ENCODE measurements at regions not wholly inside any gene's neighbourhood (a gene's known extent, or its start where the extent isn't known, plus 50 kb on each side); places are given as distances from the start of the nearest gene placed in this dataset.

DNA sequence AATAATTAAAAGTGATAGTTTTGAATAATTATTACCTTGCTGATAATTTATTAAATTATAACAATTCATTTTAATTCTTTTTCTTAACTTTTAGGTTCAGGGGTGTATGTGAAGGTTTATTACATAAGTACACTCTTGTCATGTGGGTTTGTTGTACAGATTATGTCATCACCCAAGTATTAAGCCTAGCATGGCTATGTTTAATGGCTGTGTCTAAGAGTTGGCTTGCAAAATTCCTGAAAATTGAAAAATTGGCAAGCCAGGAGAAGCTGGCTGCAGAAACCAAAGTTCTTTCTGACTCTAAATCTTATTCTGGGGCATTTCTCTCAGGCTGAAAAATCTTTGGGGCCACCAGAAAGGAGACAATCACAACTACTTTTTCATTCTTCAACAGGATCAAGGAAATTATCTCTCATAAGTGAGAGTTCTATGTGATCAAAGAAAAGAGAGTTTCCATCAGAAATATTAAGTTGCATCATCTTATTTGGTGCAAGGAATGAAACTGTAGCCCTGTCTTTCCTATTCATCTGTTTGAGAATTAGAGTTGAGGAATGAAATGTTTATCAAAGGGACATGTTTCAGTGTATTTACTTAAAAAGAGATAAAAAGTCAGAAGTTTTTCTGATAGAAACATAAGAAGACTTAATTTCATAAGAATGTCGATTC is 412.1 kb upstream of the CDH2 start:
- ChIA-PET CTCF (no interaction called here), POLR2A (no interaction called here)
- no peak for TF ChIP-seq FEZF1 (tag by site-specific recombination; IDR thresholded peaks at IDR 0.05)
- Histone ChIP-seq H3K4me3 (ENCODE audit: low read depth, low read length) (no peak overlapping the region), H3K4me1 (ENCODE audit: control insufficient read depth, insufficient read depth, low read length) (no peaks in the 10 kb centered on the region), H3K9me3 (ENCODE audit: control insufficient read depth, insufficient read depth, low read depth, low read length) (no peaks in the 10 kb centered on the region), H3K36me3 (ENCODE audit: control insufficient read depth in 2 of 2, insufficient read depth in 1 of 2, low read length in 2 of 2) (no peaks in the 10 kb centered on the region), H3K27ac (ENCODE audit: extremely low read depth, low read depth, low read length) (no peak overlapping the region)

DNA sequence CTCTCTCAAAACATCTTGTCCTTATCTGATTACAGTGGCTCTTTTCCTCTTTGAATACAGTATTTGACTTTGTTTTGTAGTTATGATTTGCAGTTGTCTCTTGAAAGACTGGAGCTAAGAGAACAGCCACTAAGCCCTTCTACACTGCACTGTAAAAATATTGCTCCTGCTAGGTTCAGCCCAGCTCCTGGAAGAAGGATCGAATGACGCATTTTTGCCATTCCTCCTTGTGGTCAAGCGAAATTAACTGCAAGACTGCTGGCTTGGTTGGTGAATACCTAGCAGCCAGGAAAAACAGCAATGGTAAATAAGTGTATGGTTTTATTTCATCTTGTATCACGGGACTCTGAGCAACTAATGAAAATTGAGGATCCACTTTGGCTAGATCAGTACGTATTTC is 407.8 kb upstream of the CDH2 start:
- peaks cover 6% of the 10 kb centered on the region for H3K4me1 ChIP-seq (ENCODE audit: control insufficient read depth, insufficient read depth, low read length)
- no peak overlapping the region for H3K27ac ChIP-seq (ENCODE audit: extremely low read depth, low read depth, low read length)

DNA sequence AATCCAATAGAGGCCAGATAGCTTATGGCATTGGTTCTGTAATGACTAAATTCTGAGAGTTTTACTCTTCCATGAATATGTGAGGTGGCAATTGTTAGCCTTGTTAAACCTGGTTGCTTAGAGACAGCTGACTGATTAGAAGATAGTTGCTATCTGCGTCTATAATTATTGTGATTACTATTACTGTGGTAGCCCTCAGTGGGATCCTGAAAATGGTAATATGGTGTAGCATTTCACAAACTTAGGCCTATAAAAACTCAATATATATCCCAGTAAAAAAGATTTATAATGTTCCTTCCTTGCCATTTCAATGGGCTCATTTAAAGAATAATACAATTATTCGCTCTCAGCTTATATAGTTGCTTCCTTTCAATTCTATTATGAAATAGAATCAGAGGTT is 405.8 kb upstream of the CDH2 start:
- Histone ChIP-seq H3K4me1 (ENCODE audit: control insufficient read depth, insufficient read depth, low read length) (peaks cover 6% of the 10 kb centered on the region), H3K27ac (ENCODE audit: extremely low read depth, low read depth, low read length) (no peak overlapping the region), H3K36me3 (ENCODE audit: control insufficient read depth in 2 of 2, insufficient read depth in 1 of 2, low read length in 2 of 2) (no peaks in the 10 kb centered on the region), H3K4me3 (ENCODE audit: low read depth, low read length) (no peak overlapping the region), H3K9me3 (ENCODE audit: control insufficient read depth, insufficient read depth, low read depth, low read length) (no peaks in the 10 kb centered on the region)
- TF ChIP-seq, protein P1, sequence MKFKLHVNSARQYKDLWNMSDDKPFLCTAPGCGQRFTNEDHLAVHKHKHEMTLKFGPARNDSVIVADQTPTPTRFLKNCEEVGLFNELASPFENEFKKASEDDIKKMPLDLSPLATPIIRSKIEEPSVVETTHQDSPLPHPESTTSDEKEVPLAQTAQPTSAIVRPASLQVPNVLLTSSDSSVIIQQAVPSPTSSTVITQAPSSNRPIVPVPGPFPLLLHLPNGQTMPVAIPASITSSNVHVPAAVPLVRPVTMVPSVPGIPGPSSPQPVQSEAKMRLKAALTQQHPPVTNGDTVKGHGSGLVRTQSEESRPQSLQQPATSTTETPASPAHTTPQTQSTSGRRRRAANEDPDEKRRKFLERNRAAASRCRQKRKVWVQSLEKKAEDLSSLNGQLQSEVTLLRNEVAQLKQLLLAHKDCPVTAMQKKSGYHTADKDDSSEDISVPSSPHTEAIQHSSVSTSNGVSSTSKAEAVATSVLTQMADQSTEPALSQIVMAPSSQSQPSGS (tag by site-specific recombination; IDR thresholded peaks at IDR 0.05; ENCODE audit: low read depth) = no peak
- TF ChIP-seq SP7 (tag by site-specific recombination; IDR thresholded peaks at IDR 0.05) (0 out of 2 replicates have a peak, but pooled peaks have one; percentile 21), SCRT2 (tag by site-specific recombination; IDR thresholded peaks at IDR 0.05) (no peak), FEZF1 (tag by site-specific recombination; IDR thresholded peaks at IDR 0.05) (peak; percentile 60; the same call in 1 of the 2 replicates), ZNF596 (tag by site-specific recombination; IDR thresholded peaks at IDR 0.05) (no peak), ZNF571 (tag by site-specific recombination; IDR thresholded peaks at IDR 0.05) (no peak), TCF7L2 (IDR thresholded peaks at IDR 0.05; ENCODE audit: borderline replicate concordance, low read depth, low read length) (peak; percentile 39; the same call in 1 of the 2 replicates), ZNF843 (tag by site-specific recombination; IDR thresholded peaks at IDR 0.05) (peak; percentile 51; the same call in 1 of the 2 replicates), ZNF548 (tag by site-specific recombination; IDR thresholded peaks at IDR 0.05) (no peak), ZNF555 (tag by site-specific recombination; conservative IDR thresholded peaks at IDR 0.05) (no peak)
- TF ChIP-seq, protein P2, sequence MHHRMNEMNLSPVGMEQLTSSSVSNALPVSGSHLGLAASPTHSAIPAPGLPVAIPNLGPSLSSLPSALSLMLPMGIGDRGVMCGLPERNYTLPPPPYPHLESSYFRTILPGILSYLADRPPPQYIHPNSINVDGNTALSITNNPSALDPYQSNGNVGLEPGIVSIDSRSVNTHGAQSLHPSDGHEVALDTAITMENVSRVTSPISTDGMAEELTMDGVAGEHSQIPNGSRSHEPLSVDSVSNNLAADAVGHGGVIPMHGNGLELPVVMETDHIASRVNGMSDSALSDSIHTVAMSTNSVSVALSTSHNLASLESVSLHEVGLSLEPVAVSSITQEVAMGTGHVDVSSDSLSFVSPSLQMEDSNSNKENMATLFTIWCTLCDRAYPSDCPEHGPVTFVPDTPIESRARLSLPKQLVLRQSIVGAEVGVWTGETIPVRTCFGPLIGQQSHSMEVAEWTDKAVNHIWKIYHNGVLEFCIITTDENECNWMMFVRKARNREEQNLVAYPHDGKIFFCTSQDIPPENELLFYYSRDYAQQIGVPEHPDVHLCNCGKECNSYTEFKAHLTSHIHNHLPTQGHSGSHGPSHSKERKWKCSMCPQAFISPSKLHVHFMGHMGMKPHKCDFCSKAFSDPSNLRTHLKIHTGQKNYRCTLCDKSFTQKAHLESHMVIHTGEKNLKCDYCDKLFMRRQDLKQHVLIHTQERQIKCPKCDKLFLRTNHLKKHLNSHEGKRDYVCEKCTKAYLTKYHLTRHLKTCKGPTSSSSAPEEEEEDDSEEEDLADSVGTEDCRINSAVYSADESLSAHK (tag by site-specific recombination; IDR thresholded peaks at IDR 0.05) = peak; percentile 46; the same call in 1 of the 2 replicates
- ChIA-PET POLR2A (no interaction called here), CTCF (interaction anchor here (0.9 kb wide), 1 partner anchor 10 kb away, joined by 3 read pairs; no protein-coding TSS in a partner anchor)

More for the DNA sequence above, 407.8 kb upstream of the CDH2 start:
- ChIA-PET CTCF (no interaction called here), POLR2A (no interaction called here)
- Histone ChIP-seq H3K36me3 (ENCODE audit: control insufficient read depth in 2 of 2, insufficient read depth in 1 of 2, low read length in 2 of 2) (no peaks in the 10 kb centered on the region), H3K4me3 (ENCODE audit: low read depth, low read length) (no peak overlapping the region), H3K9me3 (ENCODE audit: control insufficient read depth, insufficient read depth, low read depth, low read length) (no peaks in the 10 kb centered on the region)
- TF ChIP-seq TRIM28 (IDR thresholded peaks at IDR 0.05; ENCODE audit: borderline replicate concordance, low read length) = peak; percentile 18; the same call in 1 of the 2 replicates
- TF ChIP-seq, protein P3, sequence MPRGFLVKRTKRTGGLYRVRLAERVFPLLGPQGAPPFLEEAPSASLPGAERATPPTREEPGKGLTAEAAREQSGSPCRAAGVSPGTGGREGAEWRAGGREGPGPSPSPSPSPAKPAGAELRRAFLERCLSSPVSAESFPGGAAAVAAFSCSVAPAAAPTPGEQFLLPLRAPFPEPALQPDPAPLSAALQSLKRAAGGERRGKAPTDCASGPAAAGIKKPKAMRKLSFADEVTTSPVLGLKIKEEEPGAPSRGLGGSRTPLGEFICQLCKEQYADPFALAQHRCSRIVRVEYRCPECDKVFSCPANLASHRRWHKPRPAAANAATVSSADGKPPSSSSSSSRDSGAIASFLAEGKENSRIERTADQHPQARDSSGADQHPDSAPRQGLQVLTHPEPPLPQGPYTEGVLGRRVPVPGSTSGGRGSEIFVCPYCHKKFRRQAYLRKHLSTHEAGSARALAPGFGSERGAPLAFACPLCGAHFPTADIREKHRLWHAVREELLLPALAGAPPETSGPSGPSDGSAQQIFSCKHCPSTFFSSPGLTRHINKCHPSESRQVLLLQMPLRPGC (tag by site-specific recombination; IDR thresholded peaks at IDR 0.05) = no peak
